Aorta (tissue), 5 donors: ENCODE measurements at regions not wholly inside any gene's neighbourhood (a gene's known extent, or its start where the extent isn't known, plus 50 kb on each side); places are given as distances from the start of the nearest gene placed in this dataset.
A peak's percentile ranks its signal among the peaks of the same experiment; 100 is the strongest.

Experiments used
- ATAC-seq: fragments of 200-7000 bp; cut with Tn5 transposase; one replicate; pipeline ENCODE4 v1.9.1; 2022; ENCODE audit warnings: moderate library complexity; ENCODE audit not compliant: low FRiP score
- DNase-seq, 2 donors: peaks; one replicate each; pipeline ENCODE4 v3.0.0-alpha.2; 2020
- H3K27ac ChIP-seq, 2 donors: one replicate each; pipeline ENCODE4 v1.5.1; 2013; ENCODE audit warnings: low read length in 2 of 2, mild to moderate bottlenecking in 2 of 2, moderate library complexity in 2 of 2, control low read depth in 1 of 2, inconsistent platforms in 1 of 2, low read depth in 1 of 2
- H3K27me3 ChIP-seq, 2 donors: one replicate each; pipeline ENCODE4 v1.6.1; 2013; ENCODE audit warnings: control low read depth in 1 of 2, low read length in 1 of 2, mild to moderate bottlenecking in 1 of 2, moderate library complexity in 1 of 2; ENCODE audit not compliant: insufficient read depth in 2 of 2, control insufficient read depth in 1 of 2
- H3K36me3 ChIP-seq, 2 donors: one replicate each; pipeline ENCODE4 v1.6.1; 2013; ENCODE audit warnings: control low read depth in 1 of 2, low read length in 1 of 2, mild to moderate bottlenecking in 1 of 2; ENCODE audit not compliant: insufficient read depth in 2 of 2, control insufficient read depth in 1 of 2
- H3K4me1 ChIP-seq, 2 donors: one replicate each; pipeline ENCODE4 v1.6.1; 2013; ENCODE audit warnings: low read length in 2 of 2, control low read depth in 1 of 2, mild to moderate bottlenecking in 1 of 2, moderate library complexity in 1 of 2; ENCODE audit not compliant: insufficient read depth in 2 of 2, control insufficient read depth in 1 of 2
- H3K4me3 ChIP-seq, 2 donors: one replicate each; pipeline ENCODE4 v1.5.1; 2013; ENCODE audit warnings: low read length in 2 of 2, control low read depth in 1 of 2, mild to moderate bottlenecking in 1 of 2
- H3K9me3 ChIP-seq: one replicate; pipeline ENCODE4 v1.6.1; 2013; ENCODE audit warnings: mild to moderate bottlenecking, low read length; ENCODE audit not compliant: control insufficient read depth
- WGBS, 2 donors: extraction: QIAGEN DNeasy Blood & Tissue Kit; methylation state at CpG; one replicate each; pipeline ENCODE4 v1.1.7; 2013; 5-methylcytosine and 5-hydroxymethylcytosine counted together
- intact Hi-C, 2 donors: fragments of 100-400 bp; cut with DNase I; formaldehyde crosslinking; loops; one replicate each; pipeline versions ENCODE4 v1.14.2 to v1.15.0; 2022
- donor health status: healthy with polysubstance abuse.
- donor health status: Bipolar disorder and iron deficiency.
- donor health status: DM: no; HTN: no; CAD: no.
- donor health status: DM: no; HTN: no; CAD: no.
- donor health status: DM: yes; HTN: yes; CAD: no.

DNA sequence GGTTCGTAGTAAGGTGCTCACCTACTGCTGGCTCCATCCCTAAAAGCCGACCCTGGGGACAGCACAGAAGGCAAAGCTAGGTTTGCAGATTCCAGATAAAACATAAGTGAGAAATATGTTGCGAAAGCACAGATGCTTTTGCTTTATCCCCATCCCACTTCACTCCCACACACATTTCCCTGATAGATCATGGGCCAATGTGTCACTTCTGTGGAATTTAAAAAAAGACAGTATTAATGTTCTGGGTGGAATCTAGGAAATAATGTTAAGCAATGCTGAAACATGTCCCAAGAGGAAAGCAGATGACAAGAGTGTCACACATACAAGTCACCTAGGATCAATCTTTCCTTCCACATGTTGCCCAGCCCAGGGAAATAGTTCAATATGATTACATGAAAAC, 661.0 kb upstream of the MIR17HG start:
- DNase-seq (no peak), ATAC-seq (peak; percentile 36)
- no peak overlapping the region for H3K27ac ChIP-seq
- H3K4me1 ChIP-seq, result no peaks in the 10 kb centered on the region
- 67 to 72% methylated on average over 3 of the region's 3 CpGs for WGBS, 2 donors
- no peak overlapping the region for H3K4me3 ChIP-seq
- intact Hi-C loops, result no loop called here
- H3K36me3 ChIP-seq, result no peaks in the 10 kb centered on the region
- no peaks in the 10 kb centered on the region for H3K27me3 ChIP-seq
- no peaks in the 10 kb centered on the region for H3K9me3 ChIP-seq

DNA sequence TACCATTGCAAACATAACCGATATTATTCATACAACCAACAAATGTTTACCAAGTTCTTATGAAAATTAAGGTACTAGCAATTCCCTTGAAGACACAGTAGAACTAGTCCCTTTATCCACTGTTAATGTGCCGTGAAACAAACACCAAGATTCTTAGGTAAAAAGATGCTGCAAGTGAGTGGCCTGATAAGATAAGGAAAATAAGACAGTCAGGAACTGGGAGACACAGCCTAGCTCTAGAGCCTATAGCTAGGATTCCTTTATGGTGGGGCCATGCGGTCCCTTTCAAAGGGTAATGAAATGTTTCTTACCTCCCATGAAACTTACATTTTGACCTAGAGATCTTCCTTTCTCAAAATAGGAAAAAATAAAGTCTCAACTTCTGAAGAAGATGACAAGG, 658.4 kb upstream of the MIR17HG start:
- no peaks in the 10 kb centered on the region for H3K4me1 ChIP-seq
- no peaks in the 10 kb centered on the region for H3K9me3 ChIP-seq
- no peak for ATAC-seq
- H3K27ac ChIP-seq, result no peak overlapping the region
- WGBS, 2 donors, result 98 to 99% methylated on average over 3 of the region's 3 CpGs
- H3K36me3 ChIP-seq, result no peaks in the 10 kb centered on the region
- no peak for DNase-seq
- H3K4me3 ChIP-seq, result no peak overlapping the region
- intact Hi-C loops, result no loop called here
- no peaks in the 10 kb centered on the region for H3K27me3 ChIP-seq

DNA sequence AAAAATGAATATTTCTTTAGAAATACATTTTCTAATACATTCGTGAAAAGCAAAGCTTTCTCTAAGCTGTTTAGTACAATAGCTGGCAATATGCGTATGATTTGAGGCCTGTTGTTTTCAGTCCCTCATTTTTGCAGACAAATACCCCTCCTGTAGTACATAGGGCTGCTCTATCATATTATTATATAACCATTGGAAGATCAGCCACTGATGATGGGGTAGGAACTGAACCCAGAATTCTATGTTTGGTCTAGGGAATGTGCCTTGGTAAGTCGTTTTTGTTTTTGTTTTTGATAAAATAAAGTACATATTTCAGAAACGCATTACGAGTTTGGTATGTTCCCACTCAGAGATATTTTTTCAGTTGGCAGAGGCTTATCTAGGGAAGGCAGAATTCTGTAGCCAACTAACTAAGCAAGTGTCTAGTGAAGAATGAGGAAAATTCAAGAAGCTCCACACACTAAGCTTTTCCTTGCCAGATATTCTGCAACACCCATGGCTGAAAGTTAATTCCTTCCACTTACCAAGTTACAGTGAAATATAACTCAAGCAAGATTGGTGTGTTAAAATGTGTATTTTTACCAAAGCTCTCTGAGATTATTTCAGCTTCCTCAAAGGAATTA, 656.9 kb upstream of the MIR17HG start:
- WGBS, 2 donors, result 33 to 34% methylated on average over 5 of the region's 5 CpGs
- Histone ChIP-seq H3K36me3 (no peaks in the 10 kb centered on the region), H3K4me3 (no peak overlapping the region), H3K4me1 (no peaks in the 10 kb centered on the region), H3K27me3 (no peaks in the 10 kb centered on the region), H3K9me3 (no peaks in the 10 kb centered on the region), H3K27ac (no peak overlapping the region)
- intact Hi-C loops, result no loop called here
- DNase-seq (no peak), ATAC-seq (peak; percentile 56)

DNA sequence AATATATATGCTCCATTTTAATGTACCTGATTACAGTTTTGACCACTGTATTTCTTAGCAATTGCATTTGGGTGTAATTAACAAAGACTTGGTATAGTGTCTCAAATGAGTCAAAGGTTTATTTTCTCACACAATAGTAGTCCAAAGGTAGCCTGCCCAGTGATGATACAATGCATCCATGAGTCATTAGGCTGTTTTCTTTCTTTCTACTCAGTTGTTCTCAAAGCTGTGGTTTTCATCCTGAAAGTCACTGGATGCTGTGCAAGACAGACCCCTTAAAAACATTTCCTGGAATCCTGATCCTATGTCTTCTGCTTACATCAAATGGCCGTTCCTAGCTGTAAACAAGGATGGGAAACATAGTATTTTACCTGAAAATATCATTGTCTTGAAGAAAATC, 651.2 kb upstream of the MIR17HG start:
- intact Hi-C loops, result no loop called here
- no peaks in the 10 kb centered on the region for H3K9me3 ChIP-seq
- no peaks in the 10 kb centered on the region for H3K4me1 ChIP-seq
- 86 to 92% methylated on average over 1 of the region's 1 CpG for WGBS, 2 donors
- H3K27me3 ChIP-seq, result no peaks in the 10 kb centered on the region
- DNase-seq (no peak), ATAC-seq (no peak)
- H3K36me3 ChIP-seq, result no peaks in the 10 kb centered on the region
- H3K27ac ChIP-seq, result no peak overlapping the region
- H3K4me3 ChIP-seq, result no peak overlapping the region

DNA sequence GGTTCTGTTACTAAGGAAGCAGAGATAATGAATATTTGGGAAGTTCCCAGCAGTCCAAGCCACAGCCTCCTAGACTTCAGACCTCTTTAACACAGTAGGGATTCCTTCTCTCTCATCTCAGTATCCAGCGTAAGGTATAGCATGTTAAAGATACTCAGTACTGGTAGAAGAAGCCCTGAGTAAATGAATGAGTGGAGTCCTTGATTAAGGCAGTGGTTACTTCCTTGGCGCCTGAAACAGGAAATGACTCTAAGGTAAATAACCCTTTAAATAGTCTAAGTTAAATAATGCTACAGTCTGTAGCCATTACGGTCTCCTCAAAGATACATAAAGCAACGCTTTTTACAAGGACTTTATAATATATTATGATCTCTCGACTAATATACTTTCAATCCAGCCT, 650.8 kb upstream of the MIR17HG start:
- intact Hi-C loops, result no loop called here
- Histone ChIP-seq H3K4me3 (no peak overlapping the region), H3K9me3 (no peaks in the 10 kb centered on the region), H3K27me3 (no peaks in the 10 kb centered on the region), H3K36me3 (no peaks in the 10 kb centered on the region), H3K4me1 (no peaks in the 10 kb centered on the region), H3K27ac (no peak overlapping the region)
- WGBS, 2 donors, result 41 to 54% methylated on average over 5 of the region's 5 CpGs
- no peak for DNase-seq
- ATAC-seq, result no peak

DNA sequence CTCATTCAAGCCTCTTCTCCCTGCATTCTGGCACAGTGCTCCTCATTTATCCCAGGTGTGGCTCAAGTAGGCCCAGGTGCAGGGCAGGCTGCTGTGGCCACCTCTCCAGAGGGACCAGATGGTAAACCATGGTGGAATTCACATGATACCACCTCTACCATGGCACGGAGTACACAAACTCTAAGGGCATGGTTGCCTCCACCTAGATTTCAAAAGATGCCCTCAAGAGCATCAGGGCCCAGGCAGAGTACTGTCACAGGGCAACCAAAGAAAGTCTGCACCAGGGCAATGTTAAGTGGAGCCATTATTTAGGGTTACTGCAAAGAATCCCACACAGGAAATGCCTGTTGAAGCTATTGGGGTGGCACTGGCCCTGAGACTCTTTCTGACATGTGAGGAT, 647.1 kb upstream of the MIR17HG start:
- WGBS, 2 donors, result 96 to 100% methylated on average over 1 of the region's 1 CpG
- no peak for DNase-seq

DNA sequence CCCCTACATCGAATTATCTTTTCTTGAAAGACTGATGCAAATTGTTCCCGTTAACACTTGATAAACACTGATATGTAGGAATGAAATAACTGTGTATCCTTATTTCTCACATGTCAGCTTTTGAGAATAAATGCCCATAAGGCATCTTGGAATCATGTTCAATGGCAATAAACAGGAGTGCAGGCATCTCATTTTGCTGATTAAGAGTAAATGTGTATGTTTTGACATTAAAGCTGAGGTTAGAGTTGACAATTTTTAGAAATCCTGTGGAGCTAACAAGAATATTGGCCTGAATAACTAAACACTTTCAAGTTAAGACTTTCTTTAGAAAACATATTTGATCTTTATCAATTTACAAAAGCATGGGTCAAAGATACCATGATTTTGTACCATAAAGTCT, 646.2 kb upstream of the MIR17HG start:
- intact Hi-C loops, result no loop called here
- no peak overlapping the region for H3K27ac ChIP-seq

More for the DNA sequence above, 647.1 kb upstream of the MIR17HG start:
- Histone ChIP-seq H3K27me3 (no peaks in the 10 kb centered on the region), H3K9me3 (no peaks in the 10 kb centered on the region), H3K27ac (no peak overlapping the region), H3K4me3 (no peak overlapping the region), H3K36me3 (no peaks in the 10 kb centered on the region), H3K4me1 (no peaks in the 10 kb centered on the region)
- intact Hi-C loops, result no loop called here
- no peak for ATAC-seq

DNA sequence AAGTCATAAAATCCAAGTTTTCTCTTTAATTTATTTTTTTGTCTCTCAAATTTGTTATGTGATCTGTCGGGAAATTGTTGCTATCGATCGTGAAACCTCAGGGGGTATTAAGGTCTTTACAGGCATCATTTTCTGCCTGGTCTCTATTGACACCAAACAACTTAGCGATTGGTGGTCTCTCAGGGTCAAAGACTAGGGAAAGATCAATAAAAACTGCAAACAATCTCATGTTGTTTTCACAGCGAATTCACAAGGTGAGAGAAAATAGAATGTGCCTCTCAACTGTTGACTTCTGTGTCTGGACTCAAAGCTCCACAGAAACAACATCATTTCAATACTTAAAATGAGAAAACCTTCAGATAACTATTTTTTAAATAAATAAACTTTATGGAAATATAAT, 645.4 kb upstream of the MIR17HG start:
- no peaks in the 10 kb centered on the region for H3K27me3 ChIP-seq
- H3K36me3 ChIP-seq, result no peaks in the 10 kb centered on the region
- no peak overlapping the region for H3K27ac ChIP-seq
- WGBS, 2 donors, result 46 to 54% methylated on average over 5 of the region's 5 CpGs
- ATAC-seq (no peak), DNase-seq (no peak)
- intact Hi-C loops, result no loop called here
- no peaks in the 10 kb centered on the region for H3K9me3 ChIP-seq
- no peaks in the 10 kb centered on the region for H3K4me1 ChIP-seq
- H3K4me3 ChIP-seq, result no peak overlapping the region

More for the DNA sequence above, 646.2 kb upstream of the MIR17HG start:
- H3K9me3 ChIP-seq, result no peaks in the 10 kb centered on the region
- ATAC-seq (no peak), DNase-seq (no peak)
- no peaks in the 10 kb centered on the region for H3K36me3 ChIP-seq
- 75 to 82% methylated on average over 2 of the region's 2 CpGs for WGBS, 2 donors
- no peaks in the 10 kb centered on the region for H3K4me1 ChIP-seq
- no peak overlapping the region for H3K4me3 ChIP-seq
- no peaks in the 10 kb centered on the region for H3K27me3 ChIP-seq

DNA sequence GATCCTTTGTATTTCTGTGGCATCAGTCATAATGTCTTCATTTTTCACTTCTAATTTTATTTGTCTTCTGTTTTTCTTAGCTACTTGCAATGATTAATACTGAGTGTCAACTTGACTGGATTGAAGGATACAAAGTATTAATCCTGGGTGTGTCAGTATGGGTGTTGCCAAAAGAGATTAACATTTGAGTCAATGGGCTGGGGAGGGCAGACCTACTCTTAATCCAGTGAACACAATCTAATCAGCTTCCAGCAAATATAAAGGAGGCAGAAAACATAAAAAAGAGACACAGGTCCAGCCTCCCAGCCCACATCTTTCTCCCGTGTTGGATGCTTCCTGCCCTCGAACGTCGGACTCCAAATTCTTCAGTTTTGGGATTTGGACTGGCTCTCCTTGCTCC, 640.9 kb upstream of the MIR17HG start:
- H3K4me3 ChIP-seq, result no peak overlapping the region
- ATAC-seq (no peak), DNase-seq (no peak)
- no peaks in the 10 kb centered on the region for H3K9me3 ChIP-seq
- no peaks in the 10 kb centered on the region for H3K36me3 ChIP-seq
- 83 to 93% methylated on average over 4 of the region's 4 CpGs for WGBS, 2 donors
- H3K27ac ChIP-seq, result no peak overlapping the region
- no peaks in the 10 kb centered on the region for H3K4me1 ChIP-seq
- intact Hi-C loops, result no loop called here
- no peaks in the 10 kb centered on the region for H3K27me3 ChIP-seq
